Skeletal muscle satellite cell (primary cell): ENCODE measurements at regions not wholly inside any gene's neighbourhood (a gene's known extent, or its start where the extent isn't known, plus 50 kb on each side); places are given as distances from the start of the nearest gene placed in this dataset.

Source experiments
- H3K27me3 ChIP-seq: 2 replicates; pipeline ENCODE4 v1.7.0; 2013; ENCODE audit warnings: low read length; ENCODE audit not compliant: control insufficient read depth, insufficient read depth
- H3K36me3 ChIP-seq: 2 replicates; pipeline ENCODE4 v1.7.0; 2013; ENCODE audit warnings: mild to moderate bottlenecking, control low read depth, low read length; ENCODE audit not compliant: insufficient read depth
- H3K4me1 ChIP-seq: 2 replicates; pipeline ENCODE4 v1.7.0; 2013; ENCODE audit warnings: low read length; ENCODE audit not compliant: control insufficient read depth, insufficient read depth
- H3K4me2 ChIP-seq: 2 replicates; pipeline ENCODE4 v1.7.0; 2013; ENCODE audit warnings: mild to moderate bottlenecking, low read length
- H3K4me3 ChIP-seq: 2 replicates; pipeline ENCODE4 v1.7.0; 2013; ENCODE audit warnings: low read length
- H3K9ac ChIP-seq: 2 replicates; pipeline ENCODE4 v1.7.0; 2013; ENCODE audit warnings: mild to moderate bottlenecking, low read depth, low read length, moderate library complexity
- H3K9me3 ChIP-seq: replicated peaks from 2 replicates; pipeline ENCODE4 v1.7.0; 2013; ENCODE audit warnings: mild to moderate bottlenecking, control low read depth, low read length

- no peaks in the 10 kb centered on the region for H3K27me3 ChIP-seq
- H3K4me3 ChIP-seq: no peak overlapping the region
- no peaks in the 10 kb centered on the region for H3K4me1 ChIP-seq
- no peaks in the 10 kb centered on the region for H3K36me3 ChIP-seq
- H3K9me3 ChIP-seq: no peaks in the 10 kb centered on the region
- H3K9ac ChIP-seq: no peak overlapping the region
- no peak overlapping the region for H3K4me2 ChIP-seq
These were observed 1209.8 kb upstream of the CDH6 start for GRCh38 chr5:29983528-29984155.

- H3K4me1 ChIP-seq: no peaks in the 10 kb centered on the region
- H3K9me3 ChIP-seq: no peaks in the 10 kb centered on the region
- H3K4me3 ChIP-seq: no peak overlapping the region
- H3K36me3 ChIP-seq: no peaks in the 10 kb centered on the region
- H3K9ac ChIP-seq: no peak overlapping the region
- H3K27me3 ChIP-seq: no peaks in the 10 kb centered on the region
- no peak overlapping the region for H3K4me2 ChIP-seq
These were observed 1211.0 kb upstream of the CDH6 start for GRCh38 chr5:29982457-29982856.

- Histone ChIP-seq H3K4me2 (no peak overlapping the region), H3K27me3 (no peaks in the 10 kb centered on the region), H3K36me3 (no peaks in the 10 kb centered on the region), H3K9ac (no peak overlapping the region), H3K4me1 (no peaks in the 10 kb centered on the region), H3K9me3 (peaks cover 4% of the 10 kb centered on the region), H3K4me3 (no peak overlapping the region)
These were observed 1220.9 kb upstream of the CDH6 start for GRCh38 chr5:29972597-29972996.

- Histone ChIP-seq H3K4me2 (no peak overlapping the region), H3K9ac (no peak overlapping the region), H3K36me3 (no peaks in the 10 kb centered on the region), H3K27me3 (no peaks in the 10 kb centered on the region), H3K9me3 (peaks cover 8% of the 10 kb centered on the region), H3K4me1 (no peaks in the 10 kb centered on the region), H3K4me3 (no peak overlapping the region)
These were observed 1229.5 kb upstream of the CDH6 start for GRCh38 chr5:29963956-29964355.

- Histone ChIP-seq H3K9me3 (peaks cover 8% of the 10 kb centered on the region), H3K4me2 (no peak overlapping the region), H3K27me3 (no peaks in the 10 kb centered on the region), H3K36me3 (no peaks in the 10 kb centered on the region), H3K4me3 (no peak overlapping the region), H3K4me1 (no peaks in the 10 kb centered on the region), H3K9ac (no peak overlapping the region)
These were observed 1233.2 kb upstream of the CDH6 start for GRCh38 chr5:29960323-29960722.

- Histone ChIP-seq H3K4me1 (no peaks in the 10 kb centered on the region), H3K4me3 (no peak overlapping the region), H3K27me3 (no peaks in the 10 kb centered on the region), H3K4me2 (no peak overlapping the region), H3K9ac (no peak overlapping the region), H3K36me3 (no peaks in the 10 kb centered on the region), H3K9me3 (peaks cover 3% of the 10 kb centered on the region)
These were observed 1242.9 kb upstream of the CDH6 start for GRCh38 chr5:29950416-29951145.

- Histone ChIP-seq H3K27me3 (no peaks in the 10 kb centered on the region), H3K9me3 (peaks cover 3% of the 10 kb centered on the region), H3K4me3 (no peak overlapping the region), H3K4me2 (no peak overlapping the region), H3K36me3 (no peaks in the 10 kb centered on the region), H3K4me1 (no peaks in the 10 kb centered on the region), H3K9ac (no peak overlapping the region)
These were observed 1244.1 kb upstream of the CDH6 start for GRCh38 chr5:29949301-29949872.

GRCh38 chr5:29944327-29944726 lies 1249.2 kb upstream of the CDH6 start:
- no peaks in the 10 kb centered on the region for H3K36me3 ChIP-seq
- H3K27me3 ChIP-seq: no peaks in the 10 kb centered on the region
- no peaks in the 10 kb centered on the region for H3K4me1 ChIP-seq
- H3K9me3 ChIP-seq: no peaks in the 10 kb centered on the region
- no peak overlapping the region for H3K4me3 ChIP-seq
- no peak overlapping the region for H3K4me2 ChIP-seq
- no peak overlapping the region for H3K9ac ChIP-seq

GRCh38 chr5:29942089-29942488 lies 1251.4 kb upstream of the CDH6 start:
- H3K9me3 ChIP-seq: no peaks in the 10 kb centered on the region
- no peaks in the 10 kb centered on the region for H3K27me3 ChIP-seq
- H3K9ac ChIP-seq: no peak overlapping the region
- H3K4me3 ChIP-seq: no peak overlapping the region
- no peaks in the 10 kb centered on the region for H3K4me1 ChIP-seq
- no peaks in the 10 kb centered on the region for H3K36me3 ChIP-seq
- H3K4me2 ChIP-seq: no peak overlapping the region

GRCh38 chr5:29939988-29940387 lies 1253.5 kb upstream of the CDH6 start:
- Histone ChIP-seq H3K4me3 (no peak overlapping the region), H3K4me1 (no peaks in the 10 kb centered on the region), H3K4me2 (no peak overlapping the region), H3K36me3 (no peaks in the 10 kb centered on the region), H3K9me3 (no peaks in the 10 kb centered on the region), H3K9ac (no peak overlapping the region), H3K27me3 (no peaks in the 10 kb centered on the region)

GRCh38 chr5:29935371-29935770 lies 1258.1 kb upstream of the CDH6 start:
- H3K4me1 ChIP-seq: no peaks in the 10 kb centered on the region
- no peaks in the 10 kb centered on the region for H3K9me3 ChIP-seq
- no peak overlapping the region for H3K4me3 ChIP-seq
- H3K27me3 ChIP-seq: no peaks in the 10 kb centered on the region
- H3K36me3 ChIP-seq: no peaks in the 10 kb centered on the region
- H3K4me2 ChIP-seq: no peak overlapping the region
- H3K9ac ChIP-seq: no peak overlapping the region

GRCh38 chr5:29930316-29930715 lies 1263.2 kb upstream of the CDH6 start:
- no peaks in the 10 kb centered on the region for H3K4me1 ChIP-seq
- no peaks in the 10 kb centered on the region for H3K27me3 ChIP-seq
- H3K36me3 ChIP-seq: no peaks in the 10 kb centered on the region
- H3K9me3 ChIP-seq: no peaks in the 10 kb centered on the region
- H3K4me3 ChIP-seq: no peak overlapping the region
- no peak overlapping the region for H3K9ac ChIP-seq
- H3K4me2 ChIP-seq: no peak overlapping the region
